ENCODE measurements at regions not wholly inside any gene's neighbourhood (a gene's known extent, or its start where the extent isn't known, plus 50 kb on each side); places are given as distances from the start of the nearest gene placed in this dataset.

- Histone ChIP-seq H3K14ac (ENCODE audit: low read length in 2 of 2) (no peak overlapping the region), H2AK5ac (ENCODE audit: low read length, severe bottlenecking) (no peak overlapping the region), H3K18ac (ENCODE audit: low read depth in 1 of 2, low read length in 2 of 2) (no peak overlapping the region), H3K4me2 (ENCODE audit: low read length, poor library complexity, severe bottlenecking) (no peak overlapping the region), H3K4me1 (ENCODE audit: control insufficient read depth, insufficient read depth, low read depth, low read length) (no peaks in the 10 kb centered on the region), H3K4ac (ENCODE audit: low read depth in 1 of 2, low read length in 2 of 2) (no peak overlapping the region), H3K27ac (ENCODE audit: low read length, poor library complexity, severe bottlenecking) (no peak overlapping the region), H2BK15ac (ENCODE audit: low read depth, poor library complexity, severe bottlenecking) (no peak overlapping the region), H3K36me3 (ENCODE audit: control insufficient read depth in 1 of 2, insufficient read depth in 2 of 2, low read depth in 1 of 2, low read length in 2 of 2) (no peaks in the 10 kb centered on the region), H3K9ac (ENCODE audit: low read length) (no peak overlapping the region), H3K27me3 (ENCODE audit: control insufficient read depth in 1 of 2, insufficient read depth in 1 of 2, low read length in 2 of 2) (peaks cover 4 to 5% of the 10 kb centered on the region in 2 experiments), H2BK120ac (ENCODE audit: low read depth, low read length) (no peak overlapping the region), H3K9me3 (ENCODE audit: control insufficient read depth, low read length) (no peaks in the 10 kb centered on the region), H4K91ac (ENCODE audit: low read length) (no peak overlapping the region), H3K23ac (ENCODE audit: low read length in 2 of 2) (no peak overlapping the region), H2BK12ac (ENCODE audit: low read length in 2 of 2) (no peak overlapping the region), H2AFZ (ENCODE audit: low read depth, low read length) (no peak overlapping the region), H2BK5ac (ENCODE audit: low read depth, low read length, poor library complexity, severe bottlenecking) (no peak overlapping the region), H4K8ac (ENCODE audit: low read length) (no peak overlapping the region), H3K4me3 (ENCODE audit: insufficient read depth in 1 of 2, low read depth in 1 of 2, low read length in 2 of 2) (no peak overlapping the region), H3K79me1 (replicated peaks; ENCODE audit: low read length, poor library complexity, severe bottlenecking) (no peaks in the 10 kb centered on the region)
- 81% methylated on average over 5 of the region's 6 CpGs for WGBS
- no peak for DNase-seq
Measured at GRCh38 chr3:113086560-113087461, 96.0 kb downstream of the GTPBP8 start.

- Histone ChIP-seq H3K4me3 (ENCODE audit: insufficient read depth in 1 of 2, low read depth in 1 of 2, low read length in 2 of 2) (no peak overlapping the region), H3K79me1 (replicated peaks; ENCODE audit: low read length, poor library complexity, severe bottlenecking) (no peaks in the 10 kb centered on the region), H3K14ac (ENCODE audit: low read length in 2 of 2) (no peak overlapping the region), H3K27me3 (ENCODE audit: control insufficient read depth in 1 of 2, insufficient read depth in 1 of 2, low read length in 2 of 2) (peaks cover 4 to 5% of the 10 kb centered on the region in 2 experiments), H2AK5ac (ENCODE audit: low read length, severe bottlenecking) (no peak overlapping the region), H3K4me2 (ENCODE audit: low read length, poor library complexity, severe bottlenecking) (no peak overlapping the region), H3K4ac (ENCODE audit: low read depth in 1 of 2, low read length in 2 of 2) (no peak overlapping the region), H3K9ac (ENCODE audit: low read length) (no peak overlapping the region), H2AFZ (ENCODE audit: low read depth, low read length) (no peak overlapping the region), H3K27ac (ENCODE audit: low read length, poor library complexity, severe bottlenecking) (no peak overlapping the region), H3K36me3 (ENCODE audit: control insufficient read depth in 1 of 2, insufficient read depth in 2 of 2, low read depth in 1 of 2, low read length in 2 of 2) (no peaks in the 10 kb centered on the region), H3K4me1 (ENCODE audit: control insufficient read depth, insufficient read depth, low read depth, low read length) (no peaks in the 10 kb centered on the region), H2BK5ac (ENCODE audit: low read depth, low read length, poor library complexity, severe bottlenecking) (no peak overlapping the region), H3K23ac (ENCODE audit: low read length in 2 of 2) (no peak overlapping the region), H3K18ac (ENCODE audit: low read depth in 1 of 2, low read length in 2 of 2) (no peak overlapping the region), H4K8ac (ENCODE audit: low read length) (no peak overlapping the region), H4K91ac (ENCODE audit: low read length) (no peak overlapping the region), H2BK15ac (ENCODE audit: low read depth, poor library complexity, severe bottlenecking) (no peak overlapping the region), H2BK120ac (ENCODE audit: low read depth, low read length) (no peak overlapping the region), H3K9me3 (ENCODE audit: control insufficient read depth, low read length) (no peaks in the 10 kb centered on the region), H2BK12ac (ENCODE audit: low read length in 2 of 2) (no peak overlapping the region)
- DNase-seq = no peak
- 91% methylated on average over 7 of the region's 8 CpGs for WGBS
Measured at GRCh38 chr3:113088616-113089015, 97.8 kb downstream of the GTPBP8 start.

- over 99% methylated on average over 1 of the region's 1 CpG for WGBS
- DNase-seq = no peak
- no peak overlapping the region for H3K23ac ChIP-seq (ENCODE audit: low read length in 2 of 2)
Measured at GRCh38 chr3:113091417-113091816, 100.6 kb downstream of the GTPBP8 start.

GRCh38 chr3:113092746-113093145, 102.0 kb downstream of the GTPBP8 start:
- DNase-seq = no peak
- no peak overlapping the region for H3K18ac ChIP-seq (ENCODE audit: low read depth in 1 of 2, low read length in 2 of 2)
- 98% methylated on average over 2 of the region's 3 CpGs for WGBS
- no peak overlapping the region for H2BK12ac ChIP-seq (ENCODE audit: low read length in 2 of 2)
- H3K36me3 ChIP-seq (ENCODE audit: control insufficient read depth in 1 of 2, insufficient read depth in 2 of 2, low read depth in 1 of 2, low read length in 2 of 2) = no peaks in the 10 kb centered on the region
- H3K4me2 ChIP-seq (ENCODE audit: low read length, poor library complexity, severe bottlenecking) = no peak overlapping the region
- H3K9ac ChIP-seq (ENCODE audit: low read length) = no peak overlapping the region
- no peak overlapping the region for H3K23ac ChIP-seq (ENCODE audit: low read length in 2 of 2)
- H3K4me1 ChIP-seq (ENCODE audit: control insufficient read depth, insufficient read depth, low read depth, low read length) = peaks cover 5% of the 10 kb centered on the region
- no peak overlapping the region for H4K91ac ChIP-seq (ENCODE audit: low read length)
- H3K79me1 ChIP-seq (replicated peaks; ENCODE audit: low read length, poor library complexity, severe bottlenecking) = no peaks in the 10 kb centered on the region
- H2AFZ ChIP-seq (ENCODE audit: low read depth, low read length) = no peak overlapping the region
- H3K27ac ChIP-seq (ENCODE audit: low read length, poor library complexity, severe bottlenecking) = no peak overlapping the region
- no peak overlapping the region for H2BK120ac ChIP-seq (ENCODE audit: low read depth, low read length)
- H3K27me3 ChIP-seq (ENCODE audit: control insufficient read depth in 1 of 2, insufficient read depth in 1 of 2, low read length in 2 of 2) = peaks cover 4 to 5% of the 10 kb centered on the region in 2 experiments
- no peak overlapping the region for H3K4me3 ChIP-seq (ENCODE audit: insufficient read depth in 1 of 2, low read depth in 1 of 2, low read length in 2 of 2)
- no peak overlapping the region for H3K14ac ChIP-seq (ENCODE audit: low read length in 2 of 2)
- no peaks in the 10 kb centered on the region for H3K9me3 ChIP-seq (ENCODE audit: control insufficient read depth, low read length)
- no peak overlapping the region for H4K8ac ChIP-seq (ENCODE audit: low read length)
- H2BK5ac ChIP-seq (ENCODE audit: low read depth, low read length, poor library complexity, severe bottlenecking) = no peak overlapping the region
- no peak overlapping the region for H2AK5ac ChIP-seq (ENCODE audit: low read length, severe bottlenecking)
- H2BK15ac ChIP-seq (ENCODE audit: low read depth, poor library complexity, severe bottlenecking) = no peak overlapping the region
- H3K4ac ChIP-seq (ENCODE audit: low read depth in 1 of 2, low read length in 2 of 2) = no peak overlapping the region

More at GRCh38 chr3:113091417-113091816, 100.6 kb downstream of the GTPBP8 start:
- H2AK5ac ChIP-seq (ENCODE audit: low read length, severe bottlenecking) = no peak overlapping the region
- no peak overlapping the region for H2AFZ ChIP-seq (ENCODE audit: low read depth, low read length)
- no peaks in the 10 kb centered on the region for H3K36me3 ChIP-seq (ENCODE audit: control insufficient read depth in 1 of 2, insufficient read depth in 2 of 2, low read depth in 1 of 2, low read length in 2 of 2)
- no peak overlapping the region for H3K27ac ChIP-seq (ENCODE audit: low read length, poor library complexity, severe bottlenecking)
- no peak overlapping the region for H2BK12ac ChIP-seq (ENCODE audit: low read length in 2 of 2)
- H3K79me1 ChIP-seq (replicated peaks; ENCODE audit: low read length, poor library complexity, severe bottlenecking) = no peaks in the 10 kb centered on the region
- H3K18ac ChIP-seq (ENCODE audit: low read depth in 1 of 2, low read length in 2 of 2) = no peak overlapping the region
- H3K4ac ChIP-seq (ENCODE audit: low read depth in 1 of 2, low read length in 2 of 2) = no peak overlapping the region
- peaks cover 4 to 5% of the 10 kb centered on the region in 2 experiments for H3K27me3 ChIP-seq (ENCODE audit: control insufficient read depth in 1 of 2, insufficient read depth in 1 of 2, low read length in 2 of 2)
- H2BK15ac ChIP-seq (ENCODE audit: low read depth, poor library complexity, severe bottlenecking) = no peak overlapping the region
- no peak overlapping the region for H2BK5ac ChIP-seq (ENCODE audit: low read depth, low read length, poor library complexity, severe bottlenecking)
- no peak overlapping the region for H4K91ac ChIP-seq (ENCODE audit: low read length)
- H3K9me3 ChIP-seq (ENCODE audit: control insufficient read depth, low read length) = no peaks in the 10 kb centered on the region
- H4K8ac ChIP-seq (ENCODE audit: low read length) = no peak overlapping the region
- no peak overlapping the region for H2BK120ac ChIP-seq (ENCODE audit: low read depth, low read length)
- H3K4me2 ChIP-seq (ENCODE audit: low read length, poor library complexity, severe bottlenecking) = no peak overlapping the region
- peaks cover 5% of the 10 kb centered on the region for H3K4me1 ChIP-seq (ENCODE audit: control insufficient read depth, insufficient read depth, low read depth, low read length)
- no peak overlapping the region for H3K9ac ChIP-seq (ENCODE audit: low read length)
- H3K4me3 ChIP-seq (ENCODE audit: insufficient read depth in 1 of 2, low read depth in 1 of 2, low read length in 2 of 2) = no peak overlapping the region
- no peak overlapping the region for H3K14ac ChIP-seq (ENCODE audit: low read length in 2 of 2)
